Uterus (tissue), 3 donors: ENCODE measurements at regions not wholly inside any gene's neighbourhood (a gene's known extent, or its start where the extent isn't known, plus 50 kb on each side); places are given as distances from the start of the nearest gene placed in this dataset.

ENCODE experiments used
- DNase-seq, 2 donors: peaks; one replicate each; pipeline ENCODE4 v3.0.0-alpha.2; 2019 to 2020
- H3K27ac ChIP-seq, 2 donors: fragments of 200-600 bp; sonication (generic); 1 replicate in 1 of 2; 2 replicates in 1 of 2; pipeline ENCODE4 v1.5.1; 2016 to 2018
- H3K27me3 ChIP-seq, 2 donors: fragments of 200-600 bp; sonication (generic); one replicate each; pipeline ENCODE4 v1.5.1; 2018 to 2019; ENCODE audit warnings: control low read depth in 1 of 2
- H3K36me3 ChIP-seq, 2 donors: fragments of 200-600 bp; sonication (generic); one replicate each; pipeline ENCODE4 v1.5.1; 2019; ENCODE audit warnings: control low read depth in 1 of 2
- H3K4me1 ChIP-seq, 2 donors: fragments of 200-600 bp; sonication (generic); one replicate each; pipeline ENCODE4 v1.5.1; 2018 to 2019; ENCODE audit warnings: control low read depth in 1 of 2
- H3K4me3 ChIP-seq, 2 donors: fragments of 200-600 bp; sonication (generic); 1 replicate in 1 of 2; 2 replicates in 1 of 2; pipeline ENCODE4 v1.5.1; 2018 to 2019; ENCODE audit warnings: mild to moderate bottlenecking in 1 of 2
- H3K9me3 ChIP-seq, 2 donors: fragments of 200-600 bp; sonication (generic); one replicate each; pipeline ENCODE4 v1.5.1; 2019; ENCODE audit warnings: control low read depth in 1 of 2
- POLR2A ChIP-seq, 2 donors: fragments of 450-650 bp; IDR thresholded peaks; one replicate each; pipeline ENCODE4 v1.6.1; 2016; ENCODE audit warnings: antibody characterized with exemption in 2 of 2, mild to moderate bottlenecking in 1 of 2, moderate library complexity in 1 of 2
- intact Hi-C: fragments of 100-400 bp; cut with DNase I; formaldehyde crosslinking; loops from one replicate; pipeline ENCODE4 v1.15.1; 2023; ENCODE audit warnings: low total_unique reads
- TF ChIP-seq, protein P1 (sequence below), 4 experiments: fragments of 200-600 bp in 2 of 4; fragments of 450-650 bp in 2 of 4; sonication (generic) in 2 of 4; IDR thresholded peaks; one replicate each; pipeline ENCODE4 v1.5.1; 2016 to 2019; ENCODE audit warnings: antibody characterized with exemption in 4 of 4, mild to moderate bottlenecking in 2 of 4, moderate library complexity in 1 of 4
- donor health status: DM: yes; HTN: yes; CAD: no.

DNA sequence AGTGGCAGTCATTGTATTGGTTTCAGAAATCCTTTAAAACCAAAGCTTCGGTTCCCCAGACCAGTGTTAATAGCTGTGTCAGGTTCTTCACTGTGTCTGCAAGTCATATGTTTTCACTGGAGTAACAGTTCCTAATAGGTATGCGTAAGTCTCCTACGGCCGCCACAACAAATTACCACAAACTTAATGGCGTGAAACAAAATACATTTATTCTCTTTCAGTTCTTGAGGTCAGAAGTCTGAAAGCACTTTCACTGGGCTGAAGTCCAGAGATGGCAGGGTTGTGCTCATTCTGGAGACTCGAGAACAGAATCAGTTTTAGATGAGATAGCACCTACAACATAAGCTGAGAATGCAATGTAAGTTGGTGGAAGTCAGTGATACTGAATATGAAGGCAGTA lies 556.2 kb downstream of the TLE4 start:
- intact Hi-C loops: no loop called here
- no peak for DNase-seq
- no peaks in the 10 kb centered on the region for H3K36me3 ChIP-seq

DNA sequence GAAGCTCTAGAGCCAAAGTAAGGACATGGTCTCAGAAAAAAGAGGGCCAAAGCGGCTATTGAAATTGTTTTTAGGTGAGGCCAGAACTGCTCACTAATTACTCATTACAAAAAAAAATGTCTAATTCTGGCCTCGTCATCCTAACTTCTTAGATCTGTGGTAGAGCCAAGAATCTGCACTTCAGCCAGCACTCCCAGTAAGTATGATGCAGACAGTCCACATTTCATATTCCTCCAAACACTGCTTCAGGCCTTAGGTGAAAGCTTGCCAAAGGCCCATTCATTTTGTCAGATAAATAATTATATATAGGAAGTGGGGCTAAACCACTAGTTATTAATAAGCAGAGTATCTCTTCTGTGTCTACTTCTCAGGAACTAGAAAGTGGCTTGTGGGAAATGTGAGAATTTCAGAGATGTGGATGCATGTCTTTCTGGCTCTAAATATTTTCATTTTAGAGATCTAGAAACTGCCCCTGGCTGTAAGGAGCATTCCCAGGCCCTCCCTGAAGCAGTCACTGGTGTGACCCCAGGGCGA lies 554.0 kb downstream of the TLE4 start:
- Histone ChIP-seq H3K9me3 (no peaks in the 10 kb centered on the region), H3K27ac (no peak overlapping the region), H3K4me1 (no peaks in the 10 kb centered on the region), H3K4me3 (no peak overlapping the region), H3K36me3 (no peaks in the 10 kb centered on the region), H3K27me3 (no peaks in the 10 kb centered on the region)
- TF ChIP-seq, protein P1, sequence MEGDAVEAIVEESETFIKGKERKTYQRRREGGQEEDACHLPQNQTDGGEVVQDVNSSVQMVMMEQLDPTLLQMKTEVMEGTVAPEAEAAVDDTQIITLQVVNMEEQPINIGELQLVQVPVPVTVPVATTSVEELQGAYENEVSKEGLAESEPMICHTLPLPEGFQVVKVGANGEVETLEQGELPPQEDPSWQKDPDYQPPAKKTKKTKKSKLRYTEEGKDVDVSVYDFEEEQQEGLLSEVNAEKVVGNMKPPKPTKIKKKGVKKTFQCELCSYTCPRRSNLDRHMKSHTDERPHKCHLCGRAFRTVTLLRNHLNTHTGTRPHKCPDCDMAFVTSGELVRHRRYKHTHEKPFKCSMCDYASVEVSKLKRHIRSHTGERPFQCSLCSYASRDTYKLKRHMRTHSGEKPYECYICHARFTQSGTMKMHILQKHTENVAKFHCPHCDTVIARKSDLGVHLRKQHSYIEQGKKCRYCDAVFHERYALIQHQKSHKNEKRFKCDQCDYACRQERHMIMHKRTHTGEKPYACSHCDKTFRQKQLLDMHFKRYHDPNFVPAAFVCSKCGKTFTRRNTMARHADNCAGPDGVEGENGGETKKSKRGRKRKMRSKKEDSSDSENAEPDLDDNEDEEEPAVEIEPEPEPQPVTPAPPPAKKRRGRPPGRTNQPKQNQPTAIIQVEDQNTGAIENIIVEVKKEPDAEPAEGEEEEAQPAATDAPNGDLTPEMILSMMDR (IDR thresholded peaks at IDR 0.05): no peak
- TF ChIP-seq POLR2A (IDR thresholded peaks at IDR 0.05): no peak
- no peak for DNase-seq
- intact Hi-C loops: no loop called here

More for the DNA sequence above, 556.2 kb downstream of the TLE4 start:
- Histone ChIP-seq H3K4me1 (no peaks in the 10 kb centered on the region), H3K27me3 (no peaks in the 10 kb centered on the region), H3K4me3 (no peak overlapping the region), H3K27ac (no peak overlapping the region), H3K9me3 (no peaks in the 10 kb centered on the region)
- TF ChIP-seq, protein P1 (IDR thresholded peaks at IDR 0.05): no peak
- no peak for TF ChIP-seq POLR2A (IDR thresholded peaks at IDR 0.05)

GRCh38 chr9:80117031-80117430 lies 545.3 kb downstream of the TLE4 start:
- DNase-seq: no peak
- Histone ChIP-seq H3K27ac (no peak overlapping the region), H3K27me3 (no peaks in the 10 kb centered on the region), H3K4me3 (no peak overlapping the region), H3K4me1 (no peaks in the 10 kb centered on the region), H3K9me3 (peaks cover 0 to 5% of the 10 kb centered on the region in 2 donors), H3K36me3 (no peaks in the 10 kb centered on the region)
- TF ChIP-seq POLR2A (IDR thresholded peaks at IDR 0.05): no peak
- TF ChIP-seq, protein P1 (IDR thresholded peaks at IDR 0.05): no peak
- intact Hi-C loops: no loop called here

DNA sequence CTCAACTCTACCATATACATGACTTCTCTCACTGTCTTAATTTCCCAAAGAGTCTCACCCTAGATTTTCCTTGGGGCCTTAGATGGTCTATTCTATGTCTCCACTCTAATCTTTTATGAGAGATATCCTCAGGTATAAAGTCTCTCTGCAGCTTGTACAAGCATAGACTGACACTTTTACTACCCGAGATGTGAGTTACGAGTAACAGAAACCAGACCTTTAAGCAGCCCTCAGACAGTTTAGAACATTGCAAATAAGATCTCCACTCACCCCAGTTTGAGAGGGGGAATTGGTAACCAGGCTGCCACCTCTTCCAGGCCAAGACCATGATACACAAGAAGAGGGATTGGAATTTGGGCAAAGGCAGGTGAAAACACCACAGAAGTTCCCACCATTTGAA lies 542.5 kb downstream of the TLE4 start:
- H3K9me3 ChIP-seq: peaks cover 0 to 5% of the 10 kb centered on the region in 2 donors
- H3K4me1 ChIP-seq: no peaks in the 10 kb centered on the region
- intact Hi-C loops: no loop called here
- H3K36me3 ChIP-seq: no peaks in the 10 kb centered on the region
- H3K27me3 ChIP-seq: no peaks in the 10 kb centered on the region
- no peak overlapping the region for H3K4me3 ChIP-seq
- no peak overlapping the region for H3K27ac ChIP-seq
- TF ChIP-seq, protein P1 (IDR thresholded peaks at IDR 0.05): no peak
- DNase-seq: no peak

- no peak overlapping the region for H3K27ac ChIP-seq
- no peaks in the 10 kb centered on the region for H3K9me3 ChIP-seq
- TF ChIP-seq, protein P1 (IDR thresholded peaks at IDR 0.05): no peak
- no peak for TF ChIP-seq POLR2A (IDR thresholded peaks at IDR 0.05)
- no peak overlapping the region for H3K4me3 ChIP-seq
- intact Hi-C loops: no loop called here
- no peaks in the 10 kb centered on the region for H3K27me3 ChIP-seq
- H3K4me1 ChIP-seq: no peaks in the 10 kb centered on the region
- no peaks in the 10 kb centered on the region for H3K36me3 ChIP-seq
- DNase-seq: no peak
These were observed 536.3 kb downstream of the TLE4 start for GRCh38 chr9:80107931-80108660.
